ENCODE measurements at regions not wholly inside any gene's neighbourhood (a gene's known extent, or its start where the extent isn't known, plus 50 kb on each side); places are given as distances from the start of the nearest gene placed in this dataset.

GRCh38 chr2:217096474-217097225 lies 236.8 kb upstream of the TNP1 start:
- no peak overlapping the region for H3K4me3 ChIP-seq (replicated peaks in 1 of 3; ENCODE audit: low read depth in 2 of 3, low read length in 3 of 3)
- DNase-seq: no peak
- Mint-ChIP-seq H3K4me1 (peaks cover 20% of the 10 kb centered on the region), H3K27ac (no peak overlapping the region), H3K27me3 (ENCODE audit: low read depth in 3 of 3) (peaks cover 1 to 4% (median 4%) of the 10 kb centered on the region in 3 donors), H3K9me3 (peaks cover 0 to 3% (median 0%) of the 10 kb centered on the region in 7 donors), H3K36me3 (no peaks in the 10 kb centered on the region), H3K4me3 (no peak overlapping the region)
- WGBS (ENCODE audit: insufficient coverage): 90% methylated on average over 4 of the region's 7 CpGs
- H3K4me1 ChIP-seq (ENCODE audit: control insufficient read depth in 1 of 2, insufficient read depth in 2 of 2, low read length in 2 of 2): no peaks in the 10 kb centered on the region
- H3K4me2 ChIP-seq (replicated peaks; ENCODE audit: extremely low read depth, low read length, poor library complexity, severe bottlenecking): no peak overlapping the region
- H4K20me1 ChIP-seq (ENCODE audit: insufficient read depth, low read length): no peaks in the 10 kb centered on the region
- H3K79me2 ChIP-seq (ENCODE audit: insufficient read depth, low read length): no peaks in the 10 kb centered on the region
- intact Hi-C loops (cut with micrococcal nuclease): loop anchor here in 1 of 2 donors (5.0 kb wide), 1 partner anchor 44 kb away; no protein-coding TSS in a partner anchor
- no peaks in the 10 kb centered on the region for H3K36me3 ChIP-seq (replicated peaks in 1 of 2; ENCODE audit: control insufficient read depth in 1 of 2, insufficient read depth in 2 of 2, low read length in 2 of 2)
- H3K27ac ChIP-seq (ENCODE audit: low read depth in 1 of 2, low read length in 2 of 2): no peak overlapping the region
- H2AFZ ChIP-seq (ENCODE audit: insufficient read depth, low read depth, low read length, poor library complexity, severe bottlenecking): no peak overlapping the region
- no peaks in the 10 kb centered on the region for H3K27me3 ChIP-seq (ENCODE audit: control insufficient read depth in 2 of 2, insufficient read depth in 2 of 2, low read length in 2 of 2)
- H3K9ac ChIP-seq (ENCODE audit: insufficient read depth, low read length, poor library complexity, severe bottlenecking): no peak overlapping the region
- no peaks in the 10 kb centered on the region for H3K9me3 ChIP-seq (replicated peaks in 1 of 2; ENCODE audit: control insufficient read depth in 1 of 2, insufficient read depth in 1 of 2, low read length in 2 of 2)
- TF ChIP-seq CTCF (IDR thresholded peaks at IDR 0.05): no peak

- Mint-ChIP-seq H3K36me3 (no peaks in the 10 kb centered on the region), H3K4me1 (peaks cover 21% of the 10 kb centered on the region), H3K9me3 (peaks cover 0 to 2% (median 0%) of the 10 kb centered on the region in 7 donors), H3K27me3 (ENCODE audit: low read depth in 3 of 3) (peaks cover 0 to 4% (median 3%) of the 10 kb centered on the region in 3 donors), H3K4me3 (peak overlapping the region in 1 of 2 donors; percentile 54), H3K27ac (no peak overlapping the region)
- Histone ChIP-seq H3K27me3 (ENCODE audit: control insufficient read depth in 2 of 2, insufficient read depth in 2 of 2, low read length in 2 of 2) (no peaks in the 10 kb centered on the region), H3K79me2 (ENCODE audit: insufficient read depth, low read length) (no peaks in the 10 kb centered on the region), H3K27ac (ENCODE audit: low read depth in 1 of 2, low read length in 2 of 2) (no peak overlapping the region), H4K20me1 (ENCODE audit: insufficient read depth, low read length) (no peaks in the 10 kb centered on the region), H3K9me3 (replicated peaks in 1 of 2; ENCODE audit: control insufficient read depth in 1 of 2, insufficient read depth in 1 of 2, low read length in 2 of 2) (no peaks in the 10 kb centered on the region), H3K4me2 (replicated peaks; ENCODE audit: extremely low read depth, low read length, poor library complexity, severe bottlenecking) (no peak overlapping the region), H3K4me3 (replicated peaks in 1 of 3; ENCODE audit: low read depth in 2 of 3, low read length in 3 of 3) (no peak overlapping the region), H2AFZ (ENCODE audit: insufficient read depth, low read depth, low read length, poor library complexity, severe bottlenecking) (no peak overlapping the region), H3K36me3 (replicated peaks in 1 of 2; ENCODE audit: control insufficient read depth in 1 of 2, insufficient read depth in 2 of 2, low read length in 2 of 2) (no peaks in the 10 kb centered on the region), H3K4me1 (ENCODE audit: control insufficient read depth in 1 of 2, insufficient read depth in 2 of 2, low read length in 2 of 2) (no peaks in the 10 kb centered on the region), H3K9ac (ENCODE audit: insufficient read depth, low read length, poor library complexity, severe bottlenecking) (no peak overlapping the region)
- no peak for DNase-seq
- intact Hi-C loops (cut with micrococcal nuclease): loop anchor here in 1 of 2 donors (5.0 kb wide), 1 partner anchor 43 kb away; no protein-coding TSS in a partner anchor
- TF ChIP-seq CTCF (IDR thresholded peaks at IDR 0.05): no peak
- WGBS (ENCODE audit: insufficient coverage): 86% methylated on average over 1 of the region's 4 CpGs
These were observed 235.8 kb upstream of the TNP1 start for GRCh38 chr2:217095511-217096205.

All from CD14-positive monocyte (primary cell).